ENCODE measurements at regions not wholly inside any gene's neighbourhood (a gene's known extent, or its start where the extent isn't known, plus 50 kb on each side); places are given as distances from the start of the nearest gene placed in this dataset.

DNA sequence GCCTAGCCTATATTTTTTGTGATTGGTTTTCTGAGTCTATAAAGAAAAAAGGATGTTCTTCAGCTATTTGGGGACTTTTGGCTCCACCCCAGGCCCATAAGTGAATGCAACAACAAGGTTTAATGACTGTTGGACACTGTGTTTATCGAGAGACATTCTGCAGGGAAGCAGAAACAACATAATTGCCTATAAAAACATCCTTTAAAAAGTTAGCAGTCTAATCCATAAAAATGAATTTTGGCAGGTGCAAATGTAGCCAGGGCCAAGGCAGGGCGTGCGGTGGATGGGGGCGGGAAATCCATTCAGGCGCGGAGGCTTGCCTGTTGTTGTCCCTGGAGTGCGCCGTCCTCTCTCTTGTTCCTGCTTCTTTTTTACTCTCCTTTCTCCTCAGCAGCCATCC lies 99.3 kb downstream of the PAX1 start (continued):
- TF ChIP-seq NFXL1 (CRISPR knock-in tag; IDR thresholded peaks at IDR 0.05): no peak
- TF ChIP-seq TAF1 (IDR thresholded peaks at IDR 0.05; ENCODE audit: control insufficient read depth, extremely low read depth, insufficient read depth, low read length, severe bottlenecking): no peak
- TF ChIP-seq DACH1 (IDR thresholded peaks at IDR 0.05; ENCODE audit: partially characterized antibody): no peak

DNA sequence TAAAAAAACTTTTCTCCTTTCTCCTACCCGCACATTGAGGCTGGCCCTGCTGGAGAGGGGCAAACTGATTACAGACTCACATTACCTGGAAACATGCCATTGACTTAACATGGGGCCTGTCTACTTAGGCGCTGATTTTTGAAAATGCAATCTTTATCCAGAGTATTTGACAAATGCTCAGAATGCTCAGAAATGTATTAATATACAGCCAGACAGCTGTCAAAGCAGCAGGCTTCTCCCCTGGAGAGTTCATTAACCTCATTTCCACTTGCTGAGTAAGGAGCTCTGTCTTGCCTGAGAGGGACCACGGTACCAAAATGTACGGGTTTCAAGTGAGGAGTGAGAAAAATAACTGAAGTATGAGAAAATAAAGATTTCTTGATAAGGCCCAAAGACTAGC lies 95.7 kb downstream of the PAX1 start:
- no peak overlapping the region for H3K4me3 ChIP-seq
- H3K79me2 ChIP-seq (ENCODE audit: control insufficient read depth, insufficient read depth, low read length): no peaks in the 10 kb centered on the region
- H3K9me1 ChIP-seq (ENCODE audit: control insufficient read depth, insufficient read depth, low read length): no peaks in the 10 kb centered on the region
- no peak overlapping the region for H3K27ac ChIP-seq (ENCODE audit: extremely low read depth, low read depth, low read length)
- WGBS (ENCODE audit: insufficient coverage, low coverage, missing lambda C conversion rate): 0% methylated on average over 4 of the region's 4 CpGs
- POLR2A ChIA-PET: interaction anchor here (0.6 kb wide), 1 partner anchor 97 kb away, joined by 4 read pairs; no protein-coding TSS in a partner anchor
- H4K20me1 ChIP-seq (replicated peaks; ENCODE audit: control insufficient read depth, insufficient read depth, low read length): no peaks in the 10 kb centered on the region
- no peaks in the 10 kb centered on the region for H3K4me1 ChIP-seq (replicated peaks in 1 of 2; ENCODE audit: control insufficient read depth in 2 of 2, insufficient read depth in 2 of 2, low read length in 2 of 2)
- DNase-seq (ENCODE audit: extremely low read depth in 1 of 4, low spot score in 3 of 4) (no peak), FAIRE-seq (no peak), ATAC-seq (no peak)
- no peaks in the 10 kb centered on the region for H3K36me3 ChIP-seq (ENCODE audit: control insufficient read depth, insufficient read depth, low read length)
- H3K9ac ChIP-seq (ENCODE audit: insufficient read depth in 1 of 2, low read depth in 2 of 2, low read length in 2 of 2): no peak overlapping the region
- in situ Hi-C loops (cut with MboI) (no loop called here), intact Hi-C loops (cut with micrococcal nuclease) (no loop called here)
- BruUV-seq (replicated peaks): no TSS peak
- CTCF ChIA-PET (ENCODE audit: low intra/inter-chr PET ratio): no interaction called here
- no peak overlapping the region for H2AFZ ChIP-seq (ENCODE audit: low read depth, low read length)
- H3K9me3 ChIP-seq (replicated peaks; ENCODE audit: control insufficient read depth, insufficient read depth, low read depth, low read length): no peaks in the 10 kb centered on the region
- H3K4me2 ChIP-seq (ENCODE audit: insufficient read depth, low read length): no peak overlapping the region
- no peaks in the 10 kb centered on the region for H3K27me3 ChIP-seq (ENCODE audit: control insufficient read depth in 2 of 2, insufficient read depth in 2 of 2, low read length in 2 of 2)
- TF ChIP-seq EHMT2 (IDR thresholded peaks at IDR 0.05) (no peak), RHOXF2B (CRISPR knock-in tag; conservative IDR thresholded peaks at IDR 0.05) (no peak), CHD1 (IDR thresholded peaks at IDR 0.05; ENCODE audit: low read length) (no peak), ATF7 (IDR thresholded peaks at IDR 0.05) (no peak), ZNF23 (CRISPR knock-in tag; IDR thresholded peaks at IDR 0.05) (no peak), BHLHE40 (IDR thresholded peaks at IDR 0.05; ENCODE audit: low read length) (no peak), ZNF695 (CRISPR knock-in tag; IDR thresholded peaks at IDR 0.05) (no peak), ZBTB40 (IDR thresholded peaks at IDR 0.05) (no peak), ZBTB40 (CRISPR knock-in tag; IDR thresholded peaks at IDR 0.05) (no peak)
- TF ChIP-seq, protein P1, sequence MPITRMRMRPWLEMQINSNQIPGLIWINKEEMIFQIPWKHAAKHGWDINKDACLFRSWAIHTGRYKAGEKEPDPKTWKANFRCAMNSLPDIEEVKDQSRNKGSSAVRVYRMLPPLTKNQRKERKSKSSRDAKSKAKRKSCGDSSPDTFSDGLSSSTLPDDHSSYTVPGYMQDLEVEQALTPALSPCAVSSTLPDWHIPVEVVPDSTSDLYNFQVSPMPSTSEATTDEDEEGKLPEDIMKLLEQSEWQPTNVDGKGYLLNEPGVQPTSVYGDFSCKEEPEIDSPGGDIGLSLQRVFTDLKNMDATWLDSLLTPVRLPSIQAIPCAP (CRISPR knock-in tag; IDR thresholded peaks at IDR 0.05; ENCODE audit: borderline replicate concordance): no peak

All from K562 (cell line).